AG04449 (cell line): ENCODE measurements at regions not wholly inside any gene's neighbourhood (a gene's known extent, or its start where the extent isn't known, plus 50 kb on each side); places are given as distances from the start of the nearest gene placed in this dataset.

Experiments used
- CTCF ChIA-PET: fragments of 350-600 bp; formaldehyde crosslinking; extraction: SDS; loops from one replicate; lab custom pipeline; 2021; ENCODE audit warnings: antibody characterized with exemption; lab: Yijun Ruan, JAX
- POLR2A ChIA-PET: fragments of 400-600, 350-600 bp; formaldehyde crosslinking; extraction: SDS; loops from one replicate; lab custom pipeline; 2020; ENCODE audit warnings: antibody characterized with exemption, inconsistent platforms; lab: Yijun Ruan, JAX
- DNase-seq: peaks from one replicate; pipeline ENCODE4 v3.0.0-alpha.2; 2010; ENCODE audit warnings: low read depth, low spot score
- H3K4me3 ChIP-seq: 2 replicates; pipeline ENCODE4 v1.5.1; 2011; ENCODE audit warnings: low read depth, mild to moderate bottlenecking, control low read depth, low read length
- CTCF ChIP-seq: IDR thresholded peaks from one replicate; pipeline ENCODE4 v1.5.1; 2011; ENCODE audit warnings: mild to moderate bottlenecking, moderate library complexity, low read length, control low read depth, inconsistent platforms; ENCODE audit not compliant: insufficient read depth; ENCODE audit errors: missing control alignments

GRCh38 chr11:116548256-116548655 is 224.5 kb downstream of the BUD13 start:
- ChIA-PET POLR2A (no interaction called here), CTCF (interaction anchor here (1.9 kb wide), 1 partner anchor 12 kb away, joined by 4 read pairs; no protein-coding TSS in a partner anchor)
- TF ChIP-seq CTCF = no peak
- no peak for DNase-seq
- no peak overlapping the region for H3K4me3 ChIP-seq

GRCh38 chr11:116547571-116547970 is 225.2 kb downstream of the BUD13 start:
- POLR2A ChIA-PET = no interaction called here
- H3K4me3 ChIP-seq = no peak overlapping the region
- CTCF ChIA-PET = no interaction called here

GRCh38 chr11:116545912-116546311 is 226.9 kb downstream of the BUD13 start:
- ChIA-PET CTCF (no interaction called here), POLR2A (no interaction called here)
- no peak for DNase-seq
- H3K4me3 ChIP-seq = no peak overlapping the region
- no peak for TF ChIP-seq CTCF

More at GRCh38 chr11:116547571-116547970, 225.2 kb downstream of the BUD13 start:
- TF ChIP-seq CTCF = no peak
- no peak for DNase-seq

GRCh38 chr11:116544721-116545120 is 228.1 kb downstream of the BUD13 start:
- ChIA-PET CTCF (no interaction called here), POLR2A (no interaction called here)
- H3K4me3 ChIP-seq = no peak overlapping the region
- TF ChIP-seq CTCF = no peak
- DNase-seq = no peak

GRCh38 chr11:116543911-116544475 is 228.8 kb downstream of the BUD13 start:
- no peak for DNase-seq
- CTCF ChIA-PET = no interaction called here
- POLR2A ChIA-PET = no interaction called here
- H3K4me3 ChIP-seq = no peak overlapping the region
- TF ChIP-seq CTCF = no peak

GRCh38 chr11:116543099-116543498 is 229.7 kb downstream of the BUD13 start:
- no peak for TF ChIP-seq CTCF
- CTCF ChIA-PET = no interaction called here
- no peak for DNase-seq
- H3K4me3 ChIP-seq = no peak overlapping the region
- POLR2A ChIA-PET = no interaction called here
